ENCODE measurements at regions not wholly inside any gene's neighbourhood (a gene's known extent, or its start where the extent isn't known, plus 50 kb on each side); places are given as distances from the start of the nearest gene placed in this dataset.

GRCh38 chr7:94748376-94748775 lies 92.4 kb upstream of the SGCE start:
- Histone ChIP-seq H2AFZ (no peak overlapping the region), H4K20me1 (ENCODE audit: insufficient read depth, poor library complexity, severe bottlenecking) (no peaks in the 10 kb centered on the region), H3K9me2 (replicated peaks; ENCODE audit: insufficient read depth) (no peaks in the 10 kb centered on the region), H3K27me3 (no peaks in the 10 kb centered on the region), H3K27ac (no peak overlapping the region), H3K4me1 (ENCODE audit: insufficient read depth) (no peaks in the 10 kb centered on the region), H3K9me3 (ENCODE audit: low read depth) (no peaks in the 10 kb centered on the region), H3K4me3 (no peak overlapping the region), H3K79me2 (no peaks in the 10 kb centered on the region), H3K4me2 (no peak overlapping the region), H3K36me3 (replicated peaks; ENCODE audit: insufficient read depth, low read depth) (no peaks in the 10 kb centered on the region)
- no peak for TF ChIP-seq CTCF (IDR thresholded peaks at IDR 0.05; ENCODE audit: poor library complexity)
- DNase-seq (ENCODE audit: low spot score) = no peak

GRCh38 chr7:94760446-94761100 lies 104.6 kb upstream of the SGCE start:
- WGBS (ENCODE audit: low lambda C conversion rate, missing lambda C conversion rate) = 94% methylated on average over 2 of the region's 2 CpGs

GRCh38 chr7:94761451-94761850 lies 105.5 kb upstream of the SGCE start:
- Histone ChIP-seq H3K9me3 (ENCODE audit: low read depth) (no peaks in the 10 kb centered on the region), H3K4me1 (ENCODE audit: insufficient read depth) (no peaks in the 10 kb centered on the region), H3K27ac (no peak overlapping the region), H3K4me2 (no peak overlapping the region), H3K79me2 (no peaks in the 10 kb centered on the region), H2AFZ (no peak overlapping the region), H3K4me3 (no peak overlapping the region), H4K20me1 (ENCODE audit: insufficient read depth, poor library complexity, severe bottlenecking) (no peaks in the 10 kb centered on the region), H3K9me2 (replicated peaks; ENCODE audit: insufficient read depth) (no peaks in the 10 kb centered on the region), H3K27me3 (no peaks in the 10 kb centered on the region), H3K36me3 (replicated peaks; ENCODE audit: insufficient read depth, low read depth) (no peaks in the 10 kb centered on the region)
- peak; percentile 25 for DNase-seq (ENCODE audit: low spot score)
- TF ChIP-seq EZH2phosphoT487 (IDR thresholded peaks at IDR 0.05; ENCODE audit: low read depth, severe bottlenecking, unreplicated experiment) (no peak), CTCF (IDR thresholded peaks at IDR 0.05; ENCODE audit: poor library complexity) (no peak), EZH2 (IDR thresholded peaks at IDR 0.05; ENCODE audit: borderline replicate concordance) (no peak)

More at GRCh38 chr7:94760446-94761100, 104.6 kb upstream of the SGCE start:
- no peaks in the 10 kb centered on the region for H3K4me1 ChIP-seq (ENCODE audit: insufficient read depth)
- H3K4me2 ChIP-seq = no peak overlapping the region
- no peaks in the 10 kb centered on the region for H4K20me1 ChIP-seq (ENCODE audit: insufficient read depth, poor library complexity, severe bottlenecking)
- H3K27ac ChIP-seq = no peak overlapping the region
- no peak overlapping the region for H2AFZ ChIP-seq
- no peak for DNase-seq (ENCODE audit: low spot score)
- no peaks in the 10 kb centered on the region for H3K27me3 ChIP-seq
- H3K9me2 ChIP-seq (replicated peaks; ENCODE audit: insufficient read depth) = no peaks in the 10 kb centered on the region
- H3K9me3 ChIP-seq (ENCODE audit: low read depth) = no peaks in the 10 kb centered on the region
- no peak overlapping the region for H3K4me3 ChIP-seq
- H3K79me2 ChIP-seq = no peaks in the 10 kb centered on the region
- no peak for TF ChIP-seq EZH2phosphoT487 (IDR thresholded peaks at IDR 0.05; ENCODE audit: low read depth, severe bottlenecking, unreplicated experiment)
- no peak for TF ChIP-seq CTCF (IDR thresholded peaks at IDR 0.05; ENCODE audit: poor library complexity)
- no peak for TF ChIP-seq EZH2 (IDR thresholded peaks at IDR 0.05; ENCODE audit: borderline replicate concordance)
- H3K36me3 ChIP-seq (replicated peaks; ENCODE audit: insufficient read depth, low read depth) = no peaks in the 10 kb centered on the region

- H3K27me3 ChIP-seq = no peaks in the 10 kb centered on the region
- H3K27ac ChIP-seq = no peak overlapping the region
- H3K79me2 ChIP-seq = no peaks in the 10 kb centered on the region
- no peak for DNase-seq (ENCODE audit: low spot score)
- TF ChIP-seq CTCF (IDR thresholded peaks at IDR 0.05; ENCODE audit: poor library complexity) = no peak
- TF ChIP-seq EZH2 (IDR thresholded peaks at IDR 0.05; ENCODE audit: borderline replicate concordance) = no peak
- no peak for TF ChIP-seq EZH2phosphoT487 (IDR thresholded peaks at IDR 0.05; ENCODE audit: low read depth, severe bottlenecking, unreplicated experiment)
- no peaks in the 10 kb centered on the region for H4K20me1 ChIP-seq (ENCODE audit: insufficient read depth, poor library complexity, severe bottlenecking)
- H3K4me1 ChIP-seq (ENCODE audit: insufficient read depth) = no peaks in the 10 kb centered on the region
- no peaks in the 10 kb centered on the region for H3K36me3 ChIP-seq (replicated peaks; ENCODE audit: insufficient read depth, low read depth)
- WGBS (ENCODE audit: low lambda C conversion rate, missing lambda C conversion rate) = 40% methylated on average over 3 of the region's 3 CpGs
- H2AFZ ChIP-seq = no peak overlapping the region
- no peaks in the 10 kb centered on the region for H3K9me2 ChIP-seq (replicated peaks; ENCODE audit: insufficient read depth)
- H3K4me2 ChIP-seq = no peak overlapping the region
- H3K9me3 ChIP-seq (ENCODE audit: low read depth) = no peaks in the 10 kb centered on the region
- no peak overlapping the region for H3K4me3 ChIP-seq
Observed at GRCh38 chr7:94763268-94763667, 107.3 kb upstream of the SGCE start.
